ENCODE measurements at regions not wholly inside any gene's neighbourhood (a gene's known extent, or its start where the extent isn't known, plus 50 kb on each side); places are given as distances from the start of the nearest gene placed in this dataset.

- no peak for DNase-seq (ENCODE audit: low read depth in 3 of 3, low spot score in 2 of 3)
These were observed 207.1 kb upstream of the PFN2 start for GRCh38 chr3:150177673-150178381.

GRCh38 chr3:150174179-150174578, 203.5 kb upstream of the PFN2 start:
- DNase-seq (ENCODE audit: low read depth in 3 of 3, low spot score in 2 of 3), result no peak

- no peak for DNase-seq (ENCODE audit: low read depth in 3 of 3, low spot score in 2 of 3)
These were observed 201.7 kb upstream of the PFN2 start for GRCh38 chr3:150172356-150172755.

GRCh38 chr3:150170852-150171520, 200.3 kb upstream of the PFN2 start:
- no peak for DNase-seq (ENCODE audit: low read depth in 3 of 3, low spot score in 2 of 3)

GRCh38 chr3:150169330-150169940, 198.7 kb upstream of the PFN2 start:
- no peak for DNase-seq (ENCODE audit: low read depth in 3 of 3, low spot score in 2 of 3)

GRCh38 chr3:150168698-150169097, 198.0 kb upstream of the PFN2 start:
- no peak for DNase-seq (ENCODE audit: low read depth in 3 of 3, low spot score in 2 of 3)

- DNase-seq (ENCODE audit: low read depth in 3 of 3, low spot score in 2 of 3), result no peak
These were observed 194.8 kb upstream of the PFN2 start for GRCh38 chr3:150165396-150166094.

- no peak for DNase-seq (ENCODE audit: low read depth in 3 of 3, low spot score in 2 of 3)
These were observed 190.3 kb upstream of the PFN2 start for GRCh38 chr3:150161011-150161410.

GRCh38 chr3:150158943-150159625, 188.4 kb upstream of the PFN2 start:
- no peak for DNase-seq (ENCODE audit: low read depth in 3 of 3, low spot score in 2 of 3)

- DNase-seq (ENCODE audit: low read depth in 3 of 3, low spot score in 2 of 3), result no peak
These were observed 181.9 kb upstream of the PFN2 start for GRCh38 chr3:150152567-150152966.

- no peak for DNase-seq (ENCODE audit: low read depth in 3 of 3, low spot score in 2 of 3)
These were observed 179.9 kb upstream of the PFN2 start for GRCh38 chr3:150150633-150151032.

GRCh38 chr3:150149651-150150051, 179.0 kb upstream of the PFN2 start:
- DNase-seq (ENCODE audit: low read depth in 3 of 3, low spot score in 2 of 3), result no peak

- no peak for DNase-seq (ENCODE audit: low read depth in 3 of 3, low spot score in 2 of 3)
These were observed 177.5 kb upstream of the PFN2 start for GRCh38 chr3:150148227-150148626.

GRCh38 chr3:150147776-150148175, 177.1 kb upstream of the PFN2 start:
- no peak for DNase-seq (ENCODE audit: low read depth in 3 of 3, low spot score in 2 of 3)

- DNase-seq (ENCODE audit: low read depth in 3 of 3, low spot score in 2 of 3), result no peak
These were observed 176.5 kb upstream of the PFN2 start for GRCh38 chr3:150146991-150147761.

GRCh38 chr3:150145659-150146058, 175.0 kb upstream of the PFN2 start:
- no peak for DNase-seq (ENCODE audit: low read depth in 3 of 3, low spot score in 2 of 3)

GRCh38 chr3:150144191-150144708, 173.6 kb upstream of the PFN2 start:
- DNase-seq (ENCODE audit: low read depth in 3 of 3, low spot score in 2 of 3), result no peak

- DNase-seq (ENCODE audit: low read depth in 3 of 3, low spot score in 2 of 3), result no peak
These were observed 172.2 kb upstream of the PFN2 start for GRCh38 chr3:150142936-150143335.

- no peak for DNase-seq (ENCODE audit: low read depth in 3 of 3, low spot score in 2 of 3)
These were observed 171.2 kb upstream of the PFN2 start for GRCh38 chr3:150141790-150142326.

Measured in right renal cortex interstitium (tissue), 3 donors.